ENCODE measurements at regions not wholly inside any gene's neighbourhood (a gene's known extent, or its start where the extent isn't known, plus 50 kb on each side); places are given as distances from the start of the nearest gene placed in this dataset.
"Not testable (repeated sequence)": the region's sequence is repeated elsewhere in the genome, so short reads cannot be mapped to it uniquely, and the experiment has no call there.

- DNase-seq: no peak
Observed at GRCh38 chr12:96085475-96085874, 50.1 kb upstream of the LTA4H start.

GRCh38 chr12:96086190-96086589, 50.8 kb upstream of the LTA4H start:
- not testable (repeated sequence) for DNase-seq

GRCh38 chr12:96091833-96092232, 56.4 kb upstream of the LTA4H start:
- no peak for DNase-seq

DNA sequence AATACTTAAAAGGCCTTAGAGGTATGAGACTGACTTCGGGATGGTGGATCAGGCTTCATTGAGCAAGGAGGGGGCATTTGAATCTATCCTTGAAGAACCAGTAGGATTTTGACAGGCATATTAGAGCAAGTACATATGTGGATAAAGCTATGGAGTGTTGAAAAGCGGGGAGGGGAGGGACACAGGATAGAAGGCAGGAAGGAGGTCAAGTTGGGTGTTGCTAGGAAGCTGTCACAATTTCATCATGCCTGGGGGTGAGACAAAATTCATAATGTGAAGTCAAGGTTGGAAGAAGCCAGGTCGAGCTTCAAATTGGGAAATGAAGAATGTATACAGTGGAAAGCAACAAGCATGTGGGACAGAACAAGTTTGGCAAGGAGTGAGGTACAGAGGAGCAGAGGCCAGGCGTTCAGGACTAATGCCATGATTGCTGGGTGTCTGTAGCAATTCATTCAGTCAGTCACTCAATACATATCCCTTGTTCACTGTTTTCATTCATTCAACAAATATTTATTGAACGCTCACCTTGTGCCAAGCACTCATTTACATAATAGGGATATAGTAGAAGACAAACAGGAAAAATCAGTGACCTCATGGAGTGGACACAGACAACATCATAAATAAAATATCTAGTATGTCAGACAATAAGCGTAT, 58.3 kb upstream of the LTA4H start:
- DNase-seq: no peak

GRCh38 chr12:96094201-96094600, 58.8 kb upstream of the LTA4H start:
- no peak for DNase-seq

GRCh38 chr12:96098631-96099030, 63.2 kb upstream of the LTA4H start:
- DNase-seq: no peak

DNA sequence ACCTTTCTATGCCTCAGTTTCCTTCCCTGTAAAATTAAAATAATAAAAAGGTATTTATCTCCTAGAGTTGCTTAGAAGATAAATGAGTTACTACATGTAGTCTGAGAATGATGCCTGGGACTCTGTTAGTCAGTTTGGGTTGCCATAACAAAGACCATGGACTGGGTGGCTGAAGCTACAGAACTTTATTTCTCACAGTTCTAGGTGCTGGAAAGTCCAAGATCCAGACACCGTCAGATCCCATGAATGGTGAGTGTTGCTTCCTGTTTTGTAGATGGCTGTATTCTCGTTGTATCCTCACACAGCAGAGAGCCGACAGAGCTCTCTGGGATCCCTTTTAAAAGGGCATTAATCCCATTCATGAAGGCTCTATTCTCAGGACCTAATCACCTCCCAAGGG, 64.0 kb upstream of the LTA4H start:
- no peak for DNase-seq

DNA sequence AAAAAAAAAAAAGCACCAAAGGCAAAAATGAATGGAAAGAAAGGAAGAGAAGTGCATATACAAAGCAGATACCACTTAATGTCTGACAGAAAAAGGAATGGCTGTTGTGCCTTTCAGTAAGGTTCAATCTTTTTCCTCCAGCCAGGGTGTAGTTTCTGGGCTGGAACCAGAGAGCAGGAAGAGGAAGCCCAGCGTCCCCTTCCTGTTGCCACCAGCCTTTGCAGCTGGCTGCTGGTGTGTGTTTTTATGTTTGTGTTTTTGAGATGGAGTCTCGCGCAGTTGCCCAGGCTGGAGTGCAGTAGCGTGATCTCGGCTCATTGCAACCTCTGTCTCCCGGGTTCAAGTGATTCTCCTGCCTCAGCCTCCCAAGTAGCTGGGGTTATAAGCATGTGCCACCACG, 64.6 kb upstream of the LTA4H start:
- DNase-seq: no peak

GRCh38 chr12:96101806-96102205, 66.4 kb upstream of the LTA4H start:
- no peak for DNase-seq

- no peak for DNase-seq
Observed at GRCh38 chr12:96103067-96103644, 67.8 kb upstream of the LTA4H start.

GRCh38 chr12:96104566-96104965, 69.2 kb upstream of the LTA4H start:
- no peak for DNase-seq

GRCh38 chr12:96106137-96106536, 70.8 kb upstream of the LTA4H start:
- DNase-seq: no peak

- DNase-seq: no peak
Observed at GRCh38 chr12:96107236-96107635, 71.8 kb upstream of the LTA4H start.

DNA sequence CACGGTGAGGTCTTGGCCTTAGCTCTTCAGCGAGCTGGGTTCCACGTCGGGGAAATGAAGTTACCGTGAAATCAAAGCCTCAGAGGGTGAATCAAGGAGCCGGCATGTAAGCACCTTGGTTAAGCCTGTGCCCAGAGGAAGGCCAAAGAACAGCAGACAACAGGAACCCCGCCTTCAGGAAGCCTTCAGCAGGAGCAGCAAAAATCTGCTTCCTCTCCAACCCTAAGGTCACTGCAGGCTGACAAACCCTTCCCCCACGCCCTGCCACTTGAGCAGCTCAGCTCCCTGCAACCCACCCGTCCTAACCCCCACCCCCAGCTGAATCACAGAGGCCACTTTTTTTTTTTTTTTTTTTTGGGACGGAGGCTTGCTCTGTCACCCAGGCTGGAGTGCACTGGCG, 72.9 kb upstream of the LTA4H start:
- DNase-seq: peak; percentile 9

DNA sequence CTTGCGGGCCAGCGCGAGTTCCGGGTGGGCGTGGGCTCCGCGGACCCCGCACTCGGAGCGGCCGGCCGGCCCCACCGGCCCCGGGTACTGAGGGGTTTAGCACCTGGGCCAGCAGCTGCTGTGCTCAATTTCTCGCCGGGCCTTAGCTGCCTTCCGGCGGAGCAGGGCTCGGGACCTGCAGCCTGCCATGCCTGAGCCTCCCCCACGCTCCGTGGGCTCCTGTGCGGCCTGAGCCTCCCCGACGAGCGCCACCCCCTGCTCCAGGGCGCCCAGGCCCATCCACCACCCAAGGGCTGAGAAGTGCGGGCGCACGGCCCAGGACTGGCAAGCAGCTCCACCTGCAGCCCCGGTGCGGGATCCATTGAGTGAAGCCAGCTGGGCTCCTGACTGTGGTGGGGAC, 73.6 kb upstream of the LTA4H start:
- not testable (repeated sequence) for DNase-seq

DNA sequence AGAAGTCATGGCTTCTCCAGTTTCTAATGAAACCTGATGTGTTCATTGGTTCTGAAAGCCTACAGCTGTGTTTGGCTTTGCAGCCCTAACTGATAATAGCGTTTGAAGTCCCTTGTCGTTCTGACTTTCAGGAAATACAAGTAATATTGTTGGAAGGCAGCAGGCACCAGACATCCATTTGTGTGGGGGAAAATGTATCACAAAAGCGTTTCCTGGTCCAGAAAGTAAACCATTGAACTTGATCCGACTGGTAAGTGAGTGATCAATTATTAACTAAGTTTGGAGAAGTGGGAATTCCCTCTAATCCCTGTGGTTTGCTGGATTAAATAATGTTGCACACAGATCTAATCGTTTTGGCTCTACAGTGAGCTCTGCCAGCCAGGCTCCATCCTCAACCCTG, 77.3 kb upstream of the LTA4H start:
- no peak for DNase-seq

DNA sequence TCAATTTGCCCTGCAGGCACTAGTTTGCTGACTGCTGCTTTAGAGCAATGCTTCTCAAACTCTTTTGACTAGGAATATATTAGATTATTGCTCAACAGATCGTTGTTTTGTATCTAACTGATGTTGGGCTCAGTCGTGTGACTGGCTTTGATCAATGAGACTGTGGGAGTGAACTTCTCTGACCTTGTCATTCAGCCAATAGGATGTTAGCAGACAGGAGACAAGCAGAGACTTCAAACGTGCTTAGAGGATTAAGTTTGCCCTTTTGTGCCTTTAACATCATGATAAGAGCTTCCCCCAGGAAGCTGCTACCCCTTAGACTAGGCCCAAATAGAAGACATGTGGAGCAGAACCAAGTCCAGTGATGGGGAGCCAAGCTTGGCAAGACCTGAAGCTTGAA, 76.7 kb upstream of the ELK3 start:
- no peak for DNase-seq

GRCh38 chr12:96120359-96121100, 73.6 kb upstream of the ELK3 start:
- no peak for DNase-seq

DNA sequence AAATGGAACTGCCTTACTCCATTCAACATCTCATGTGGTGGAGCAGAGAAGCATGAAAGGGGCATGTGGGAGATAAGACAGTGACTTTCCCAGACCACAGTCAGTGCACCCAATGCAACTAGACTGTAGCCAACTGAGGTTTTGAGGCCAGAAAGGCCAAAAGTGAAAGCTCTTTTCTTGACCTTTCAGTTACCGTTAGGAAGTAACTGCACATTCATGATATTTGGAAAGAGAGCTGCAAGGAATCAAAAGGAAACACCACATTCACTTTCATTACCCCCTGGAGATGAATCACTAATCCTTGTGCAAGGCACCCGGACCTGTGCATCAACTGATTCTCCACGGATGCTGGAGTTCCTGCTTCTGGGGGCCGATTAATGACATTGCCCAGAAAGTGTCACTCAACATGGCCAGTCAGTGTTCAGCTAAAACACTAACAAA, 72.9 kb upstream of the ELK3 start:
- DNase-seq: no peak

DNA sequence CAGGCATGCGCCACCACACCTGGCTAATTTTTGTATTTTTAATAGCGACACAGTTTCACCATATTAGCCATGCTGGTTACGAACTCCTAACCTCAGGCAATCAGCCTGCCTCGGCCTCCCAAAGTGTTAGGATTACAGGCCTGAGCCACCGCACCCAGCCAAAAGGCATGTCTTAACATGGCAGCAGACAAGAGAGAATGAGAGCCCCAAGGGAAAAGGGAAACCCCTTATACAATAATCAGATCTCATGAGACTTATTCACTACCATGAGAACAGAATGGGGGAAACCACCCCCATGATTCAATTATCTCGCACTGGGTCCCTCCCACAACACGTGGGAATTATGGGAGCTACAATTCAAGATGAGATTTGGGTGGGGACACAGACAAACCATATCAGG, 65.9 kb upstream of the ELK3 start:
- not testable (repeated sequence) for DNase-seq

GRCh38 chr12:96130396-96131059, 63.6 kb upstream of the ELK3 start:
- DNase-seq: no peak

- DNase-seq: no peak
Observed at GRCh38 chr12:96131230-96131788, 62.9 kb upstream of the ELK3 start.

DNA sequence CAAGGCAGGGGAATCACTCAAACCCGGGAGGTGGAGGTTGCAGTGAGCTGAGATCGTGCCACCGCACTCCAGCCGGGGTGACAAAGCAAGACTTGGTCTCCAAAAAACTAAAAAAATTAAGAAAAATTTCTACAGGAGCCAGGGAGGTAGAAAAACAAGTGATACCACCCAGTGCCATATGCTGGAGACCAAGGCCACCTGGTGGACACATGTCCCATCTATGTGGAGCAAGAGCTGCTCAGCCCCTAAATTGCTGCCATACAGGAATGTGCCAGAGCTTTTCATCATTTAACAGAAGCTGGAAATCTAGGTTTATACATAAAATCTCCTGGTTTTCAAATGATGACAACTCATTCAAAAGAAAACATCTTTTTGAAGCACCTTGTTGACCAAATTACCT, 61.4 kb upstream of the ELK3 start:
- no peak for DNase-seq

DNA sequence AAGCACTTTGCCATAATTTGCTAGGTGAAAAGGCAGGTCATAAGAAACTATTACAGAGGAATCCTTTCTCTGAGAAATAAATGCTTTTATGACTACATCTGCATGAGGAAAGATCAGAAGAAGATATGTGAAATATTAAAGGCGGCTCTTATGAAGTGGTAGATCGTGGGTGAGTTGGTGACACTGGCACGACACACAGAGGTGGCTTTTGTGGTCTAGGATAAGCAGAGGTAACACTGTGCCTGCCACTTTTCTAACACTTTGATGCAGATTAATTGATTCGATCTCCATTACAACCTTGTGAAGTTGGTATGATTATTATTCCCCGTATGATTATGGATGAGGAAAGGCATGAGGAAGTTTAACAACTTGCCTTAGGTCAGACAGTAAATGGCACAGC, 60.0 kb upstream of the ELK3 start:
- no peak for DNase-seq
